GM10266 (cell line): ENCODE measurements at regions not wholly inside any gene's neighbourhood (a gene's known extent, or its start where the extent isn't known, plus 50 kb on each side); places are given as distances from the start of the nearest gene placed in this dataset.

ENCODE experiments used
- DNase-seq: peaks from one replicate; pipeline ENCODE4 v3.0.0; 2012; ENCODE audit errors: extremely low spot score
- TF ChIP-seq, protein P1 (sequence below): IDR thresholded peaks from 2 replicates; pipeline ENCODE4 v1.5.1; 2012; ENCODE audit warnings: mild to moderate bottlenecking, low read depth; ENCODE audit not compliant: control insufficient read depth, insufficient read depth; ENCODE audit errors: missing control alignments

DNA sequence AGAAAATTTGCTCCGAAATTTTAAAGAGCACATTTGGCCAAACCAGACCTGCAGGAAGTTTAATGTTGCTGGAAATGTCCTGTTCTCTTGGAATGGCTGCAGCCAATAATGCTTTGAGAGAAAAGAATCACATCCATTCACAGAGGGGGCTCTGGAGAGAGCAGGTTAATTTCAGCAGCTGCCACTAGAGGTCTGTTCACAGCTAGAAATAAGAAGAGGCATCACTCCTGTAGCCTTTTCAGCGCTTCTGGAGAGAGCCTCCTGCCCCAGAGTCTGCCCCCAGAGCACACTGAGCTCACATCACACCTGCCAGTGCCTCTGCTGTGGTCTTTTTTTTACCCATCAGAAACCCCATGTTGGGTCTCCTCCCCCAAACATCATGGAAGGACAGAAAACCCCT is 124.8 kb upstream of the RAD23B start:
- TF ChIP-seq, protein P1, sequence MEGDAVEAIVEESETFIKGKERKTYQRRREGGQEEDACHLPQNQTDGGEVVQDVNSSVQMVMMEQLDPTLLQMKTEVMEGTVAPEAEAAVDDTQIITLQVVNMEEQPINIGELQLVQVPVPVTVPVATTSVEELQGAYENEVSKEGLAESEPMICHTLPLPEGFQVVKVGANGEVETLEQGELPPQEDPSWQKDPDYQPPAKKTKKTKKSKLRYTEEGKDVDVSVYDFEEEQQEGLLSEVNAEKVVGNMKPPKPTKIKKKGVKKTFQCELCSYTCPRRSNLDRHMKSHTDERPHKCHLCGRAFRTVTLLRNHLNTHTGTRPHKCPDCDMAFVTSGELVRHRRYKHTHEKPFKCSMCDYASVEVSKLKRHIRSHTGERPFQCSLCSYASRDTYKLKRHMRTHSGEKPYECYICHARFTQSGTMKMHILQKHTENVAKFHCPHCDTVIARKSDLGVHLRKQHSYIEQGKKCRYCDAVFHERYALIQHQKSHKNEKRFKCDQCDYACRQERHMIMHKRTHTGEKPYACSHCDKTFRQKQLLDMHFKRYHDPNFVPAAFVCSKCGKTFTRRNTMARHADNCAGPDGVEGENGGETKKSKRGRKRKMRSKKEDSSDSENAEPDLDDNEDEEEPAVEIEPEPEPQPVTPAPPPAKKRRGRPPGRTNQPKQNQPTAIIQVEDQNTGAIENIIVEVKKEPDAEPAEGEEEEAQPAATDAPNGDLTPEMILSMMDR, result peak; percentile 55
- DNase-seq, result peak; percentile 18

DNA sequence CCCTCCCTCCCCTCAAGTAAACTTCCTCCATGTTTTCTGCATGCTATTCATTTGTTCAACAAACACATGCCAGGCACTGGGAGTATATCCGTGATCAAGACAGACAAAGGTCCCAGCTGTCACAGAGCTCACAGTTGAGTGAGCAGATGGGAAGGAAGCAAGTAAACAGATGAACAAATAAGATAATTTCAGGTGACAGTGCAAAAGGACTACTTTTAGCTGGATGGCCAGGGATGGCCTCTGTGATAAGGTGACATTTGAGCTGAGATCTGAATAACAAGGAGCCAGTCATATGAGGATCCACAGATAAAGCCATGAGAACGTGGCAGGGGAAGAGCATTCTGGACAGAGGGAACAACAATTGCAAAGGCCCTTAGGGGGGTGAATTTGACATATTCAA is 121.7 kb upstream of the RAD23B start:
- TF ChIP-seq, protein P1, result no peak
- DNase-seq, result no peak

DNA sequence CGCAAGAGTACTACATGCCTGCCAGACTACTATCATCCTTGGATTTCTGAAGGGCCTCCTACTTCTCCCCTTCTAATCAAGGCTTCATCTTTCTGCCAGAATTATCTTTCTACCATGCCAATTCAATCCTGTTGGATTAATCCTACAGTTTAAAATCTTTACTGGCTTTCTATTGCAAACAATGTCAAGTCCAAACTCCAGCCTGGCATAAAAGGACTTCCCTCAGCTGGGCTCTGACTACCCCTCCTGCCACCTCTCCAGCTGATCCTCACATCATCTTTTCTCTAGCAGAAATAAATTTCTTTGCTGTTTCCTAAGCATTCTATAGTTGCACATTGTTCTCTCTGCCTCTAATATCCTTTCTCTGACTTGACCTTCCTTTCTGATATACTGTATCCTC is 119.7 kb upstream of the RAD23B start:
- TF ChIP-seq, protein P1, result no peak
- DNase-seq, result no peak

DNA sequence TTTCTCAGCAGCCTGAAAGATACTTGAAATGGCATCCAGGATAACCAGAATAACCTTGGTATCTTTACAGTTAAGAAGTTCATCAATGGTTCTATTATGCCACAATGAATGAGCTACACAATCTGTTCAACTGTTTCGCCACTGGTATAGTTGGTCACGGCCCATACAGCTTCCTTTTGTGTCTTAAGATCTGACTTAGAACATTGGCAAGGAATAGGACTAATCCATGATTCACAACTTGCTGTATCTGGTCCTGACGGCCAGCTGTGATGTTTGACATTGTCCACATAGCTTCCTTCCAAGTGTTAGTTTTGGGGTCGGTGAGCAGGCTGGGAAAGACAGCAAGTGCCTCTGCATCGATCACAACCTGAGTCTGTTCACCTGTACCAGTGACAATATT is 113.3 kb upstream of the RAD23B start:
- TF ChIP-seq, protein P1, result no peak

DNA sequence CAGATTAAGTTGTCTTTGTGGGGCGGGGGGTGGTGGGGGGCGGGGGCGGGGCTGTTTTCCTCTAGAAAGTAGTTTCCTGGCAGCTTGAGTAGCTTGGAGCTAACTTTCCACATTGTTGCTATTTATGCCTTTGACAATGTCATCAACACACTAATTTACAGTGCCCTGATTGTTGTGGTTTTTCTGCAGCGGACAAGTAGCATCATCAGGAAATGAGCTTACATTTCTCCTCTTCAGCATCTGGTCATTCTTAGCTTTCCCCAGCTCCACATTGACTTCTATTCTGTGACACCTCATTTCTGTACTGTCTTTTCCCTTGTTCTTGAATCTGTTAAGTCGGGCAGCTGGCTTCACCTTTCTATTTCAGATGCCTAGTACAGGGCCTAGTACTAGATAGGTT is 112.3 kb upstream of the RAD23B start:
- no peak for DNase-seq
- TF ChIP-seq, protein P1, result no peak

More for the DNA sequence above, 113.3 kb upstream of the RAD23B start:
- DNase-seq, result no peak

DNA sequence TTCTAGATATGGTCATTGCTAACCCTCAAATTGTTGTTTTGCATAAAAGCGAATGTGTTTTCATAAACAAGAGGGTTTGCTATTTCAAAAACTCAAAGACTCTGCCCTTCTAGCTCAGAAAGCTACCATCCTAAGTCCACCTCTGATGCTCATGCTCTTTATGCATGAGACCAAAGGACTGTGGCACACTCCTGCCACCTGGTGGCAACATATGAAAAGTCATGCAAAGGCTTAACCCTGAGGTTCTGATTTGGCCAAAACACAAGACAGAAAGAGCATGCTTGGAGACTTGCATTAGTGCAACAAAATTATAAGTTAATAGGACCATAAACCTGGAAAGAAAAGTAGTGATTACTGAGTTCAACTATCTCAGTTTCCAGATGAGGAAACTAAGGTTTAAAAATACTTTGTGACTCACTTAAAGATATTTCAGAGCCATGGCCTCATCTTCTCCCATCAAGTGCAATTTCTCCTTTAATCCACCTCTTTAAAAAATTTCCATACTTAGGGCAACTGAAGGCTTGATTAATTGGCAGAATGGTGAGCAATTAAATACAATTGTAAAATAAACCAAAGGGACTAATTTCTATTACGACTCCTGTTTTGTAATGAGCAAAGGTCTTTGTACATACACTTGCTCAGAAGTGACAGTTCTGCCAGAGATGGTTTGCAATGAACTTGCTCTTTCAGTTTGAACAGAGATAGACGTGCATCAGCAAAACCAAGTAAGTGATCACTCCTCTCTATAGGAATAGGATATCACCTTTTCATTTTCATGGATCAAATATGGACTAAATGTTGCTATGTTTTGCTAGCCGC is 110.7 kb upstream of the RAD23B start:
- DNase-seq, result peak; percentile 50
- TF ChIP-seq, protein P1, result peak; percentile 91

DNA sequence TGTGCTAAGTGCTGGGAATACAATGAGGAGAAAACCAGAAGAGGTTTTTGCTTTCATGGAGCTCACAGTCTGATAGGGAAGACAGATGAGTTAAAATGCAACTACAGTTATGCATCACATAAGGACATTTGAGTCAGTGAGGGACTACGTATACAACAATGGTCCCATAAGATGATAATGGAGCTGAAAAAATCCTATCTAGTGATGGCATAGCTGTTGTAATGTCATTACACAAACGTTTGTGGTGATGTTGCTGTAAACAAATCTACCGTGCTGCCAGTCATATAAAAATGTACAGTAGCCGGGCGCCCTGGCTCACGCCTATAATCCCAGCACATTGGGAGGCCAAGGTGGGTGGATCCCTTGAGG is 110.1 kb upstream of the RAD23B start:
- TF ChIP-seq, protein P1, result no peak
- DNase-seq, result no peak
